Panc1 (cell line): ENCODE measurements at regions not wholly inside any gene's neighbourhood (a gene's known extent, or its start where the extent isn't known, plus 50 kb on each side); places are given as distances from the start of the nearest gene placed in this dataset.

ENCODE experiments used
- ATAC-seq: fragments of 200-7000 bp; cut with Tn5 transposase; 2 replicates; pipeline ENCODE4 v1.9.1; 2020; ENCODE audit warnings: mild to moderate bottlenecking, moderate library complexity
- BruUV-seq: library from RNA; stranded (reverse); fragments of 400-500 nt; replicated peaks from 2 replicates; lab custom pipeline; 2021; lab: Mats Ljungman, UMichigan
- CTCF ChIA-PET: fragments of 300-600 bp; sonication (Branson Sonifier 250); formaldehyde crosslinking; loops from one replicate; lab custom pipeline; 2022; ENCODE audit warnings: antibody characterized with exemption; lab: Charles Lee
- POLR2A ChIA-PET: fragments of 300-600 bp; sonication (Branson Sonifier 250); formaldehyde crosslinking; loops from one replicate; lab custom pipeline; 2022; ENCODE audit warnings: antibody characterized with exemption; lab: Charles Lee
- DNase-seq: peaks from one replicate; pipeline ENCODE4 v3.0.0-alpha.2; 2010; ENCODE audit warnings: low read depth, low spot score
- H3K27ac ChIP-seq: 2 replicates; pipeline ENCODE4 v1.5.1; 2011; ENCODE audit warnings: mild to moderate bottlenecking, low read length, inconsistent platforms
- H3K27me3 ChIP-seq: fragments of 200-500 bp; sonication (Bioruptor generic); 2 replicates; pipeline ENCODE4 v1.6.0; 2014; ENCODE audit warnings: low read length, inconsistent platforms; ENCODE audit not compliant: control insufficient read depth, insufficient read depth
- H3K36me3 ChIP-seq: fragments of 200-500 bp; sonication (Bioruptor generic); 2 replicates; pipeline ENCODE4 v1.5.1; 2014; ENCODE audit warnings: inconsistent platforms, mild to moderate bottlenecking, low read length, moderate library complexity; ENCODE audit not compliant: control insufficient read depth, insufficient read depth
- H3K4me1 ChIP-seq: 2 replicates; pipeline ENCODE4 v1.5.1; 2011; ENCODE audit warnings: inconsistent platforms, mild to moderate bottlenecking, low read length, moderate library complexity; ENCODE audit not compliant: control insufficient read depth, insufficient read depth
- H3K4me3 ChIP-seq, 2 experiments: 2 replicates each; pipeline ENCODE4 v1.5.1; 2011 to 2012; ENCODE audit warnings: low read depth in 2 of 2, low read length in 2 of 2, mild to moderate bottlenecking in 2 of 2, inconsistent platforms in 1 of 2, moderate library complexity in 1 of 2
- H3K9me3 ChIP-seq: fragments of 200-500 bp; sonication (Bioruptor generic); 2 replicates; pipeline ENCODE4 v1.5.1; 2014; ENCODE audit warnings: low read depth, mild to moderate bottlenecking, inconsistent platforms, low read length, moderate library complexity; ENCODE audit not compliant: control insufficient read depth, insufficient read depth
- POLR2AphosphoS5 ChIP-seq: IDR thresholded peaks from 2 replicates; pipeline ENCODE4 v1.6.1; 2012; ENCODE audit warnings: mild to moderate bottlenecking, low read depth, low read length, moderate library complexity
- SIN3A ChIP-seq: IDR thresholded peaks from 2 replicates; pipeline ENCODE4 v1.6.1; 2012; ENCODE audit warnings: low read depth, mild to moderate bottlenecking, low read length, moderate library complexity, borderline replicate concordance; ENCODE audit not compliant: insufficient read depth
- TCF7L2 ChIP-seq: IDR thresholded peaks from 2 replicates; pipeline ENCODE4 v1.6.1; 2011; ENCODE audit warnings: mild to moderate bottlenecking, low read depth, low read length, inconsistent platforms
- in situ Hi-C: cut with HindIII; loops from 2 replicates; pipeline ENCODE4 v1.10.0; 2016; ENCODE audit warnings: low sequenced_read_pairs, low pct_unique_long_range_greater_than_20kb
- intact Hi-C: fragments of 100-400 bp; cut with micrococcal nuclease; formaldehyde crosslinking; loops from one replicate; pipeline ENCODE4 v1.10.0; 2022; ENCODE audit not compliant: unreplicated experiment
- TF ChIP-seq, protein P1 (sequence below), 2 experiments: IDR thresholded peaks; 2 replicates each; pipeline ENCODE4 v1.6.1; 2011 to 2012; ENCODE audit warnings: low read depth in 2 of 2, control low read depth in 1 of 2, low read length in 1 of 2, mild to moderate bottlenecking in 1 of 2, moderate library complexity in 1 of 2; ENCODE audit not compliant: insufficient read depth in 1 of 2
- TF ChIP-seq, protein P2 (sequence below): fragments of 450-650 bp; IDR thresholded peaks from 2 replicates; pipeline ENCODE4 v1.5.1; 2017; ENCODE audit warnings: mild to moderate bottlenecking

DNA sequence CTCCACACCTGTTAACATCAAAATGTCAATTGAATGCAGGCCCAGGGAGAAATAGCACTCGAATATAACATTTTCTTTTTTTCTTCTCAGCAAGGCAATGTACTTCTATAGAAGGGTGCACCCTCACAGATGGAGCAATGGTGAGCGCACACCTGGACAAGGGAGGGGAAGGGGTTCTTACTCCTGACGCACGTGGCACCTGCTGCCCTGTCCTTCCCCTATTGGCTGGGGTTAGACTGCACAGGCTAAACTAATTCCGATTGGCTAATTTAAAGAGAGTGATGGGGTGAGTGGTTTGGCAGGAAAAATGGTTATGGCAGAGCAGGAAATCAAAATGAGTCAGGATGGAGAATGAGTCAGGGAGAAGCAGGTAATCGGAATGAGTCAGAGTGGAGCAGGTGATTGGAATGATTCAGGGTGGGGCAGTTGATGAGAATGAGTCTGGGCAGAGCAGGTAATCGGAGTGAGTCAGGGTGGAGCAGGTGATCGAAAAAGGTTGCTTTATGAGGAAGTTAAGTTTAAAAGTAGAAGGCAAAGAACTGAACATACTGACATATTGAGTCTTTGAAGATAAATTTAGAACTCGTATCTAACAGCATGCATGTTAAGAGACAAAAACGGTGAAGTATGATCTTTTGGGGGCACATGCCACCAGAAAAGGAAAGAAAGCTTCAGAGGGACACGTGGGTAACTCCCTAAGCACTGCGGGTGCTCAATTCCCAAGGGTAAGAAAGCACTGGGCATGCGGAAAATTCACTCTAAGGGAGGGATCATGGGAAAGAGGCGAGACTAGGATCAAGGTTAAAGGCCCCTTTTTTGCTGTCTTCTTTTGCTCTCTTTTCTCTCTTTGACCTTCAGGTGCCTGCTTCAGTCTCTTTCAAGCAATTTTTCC is 72.9 kb upstream of the GALNT15 start:
- ChIA-PET CTCF (no interaction called here), POLR2A (no interaction called here)
- H3K27me3 ChIP-seq: no peaks in the 10 kb centered on the region
- no peaks in the 10 kb centered on the region for H3K36me3 ChIP-seq
- H3K4me3 ChIP-seq: no peak overlapping the region
- no peak for TF ChIP-seq SIN3A
- TF ChIP-seq TCF7L2: no peak
- H3K9me3 ChIP-seq: no peaks in the 10 kb centered on the region; the same call in 1 of the 2 replicates
- intact Hi-C loops (no loop called here), in situ Hi-C loops (no loop called here)
- no peak for ATAC-seq
- no peak overlapping the region for H3K27ac ChIP-seq
- no peak for DNase-seq
- BruUV-seq: no TSS peak
- H3K4me1 ChIP-seq: no peaks in the 10 kb centered on the region

GRCh38 chr3:16102187-16102561 is 72.3 kb upstream of the GALNT15 start:
- ATAC-seq: no peak

More at GRCh38 chr3:16102187-16102561, 72.3 kb upstream of the GALNT15 start:
- H3K36me3 ChIP-seq: no peaks in the 10 kb centered on the region
- no peaks in the 10 kb centered on the region; the same call in 1 of the 2 replicates for H3K9me3 ChIP-seq
- in situ Hi-C loops: no loop called here
- no peak for TF ChIP-seq POLR2AphosphoS5
- no peak for TF ChIP-seq SIN3A
- TF ChIP-seq, protein P1, sequence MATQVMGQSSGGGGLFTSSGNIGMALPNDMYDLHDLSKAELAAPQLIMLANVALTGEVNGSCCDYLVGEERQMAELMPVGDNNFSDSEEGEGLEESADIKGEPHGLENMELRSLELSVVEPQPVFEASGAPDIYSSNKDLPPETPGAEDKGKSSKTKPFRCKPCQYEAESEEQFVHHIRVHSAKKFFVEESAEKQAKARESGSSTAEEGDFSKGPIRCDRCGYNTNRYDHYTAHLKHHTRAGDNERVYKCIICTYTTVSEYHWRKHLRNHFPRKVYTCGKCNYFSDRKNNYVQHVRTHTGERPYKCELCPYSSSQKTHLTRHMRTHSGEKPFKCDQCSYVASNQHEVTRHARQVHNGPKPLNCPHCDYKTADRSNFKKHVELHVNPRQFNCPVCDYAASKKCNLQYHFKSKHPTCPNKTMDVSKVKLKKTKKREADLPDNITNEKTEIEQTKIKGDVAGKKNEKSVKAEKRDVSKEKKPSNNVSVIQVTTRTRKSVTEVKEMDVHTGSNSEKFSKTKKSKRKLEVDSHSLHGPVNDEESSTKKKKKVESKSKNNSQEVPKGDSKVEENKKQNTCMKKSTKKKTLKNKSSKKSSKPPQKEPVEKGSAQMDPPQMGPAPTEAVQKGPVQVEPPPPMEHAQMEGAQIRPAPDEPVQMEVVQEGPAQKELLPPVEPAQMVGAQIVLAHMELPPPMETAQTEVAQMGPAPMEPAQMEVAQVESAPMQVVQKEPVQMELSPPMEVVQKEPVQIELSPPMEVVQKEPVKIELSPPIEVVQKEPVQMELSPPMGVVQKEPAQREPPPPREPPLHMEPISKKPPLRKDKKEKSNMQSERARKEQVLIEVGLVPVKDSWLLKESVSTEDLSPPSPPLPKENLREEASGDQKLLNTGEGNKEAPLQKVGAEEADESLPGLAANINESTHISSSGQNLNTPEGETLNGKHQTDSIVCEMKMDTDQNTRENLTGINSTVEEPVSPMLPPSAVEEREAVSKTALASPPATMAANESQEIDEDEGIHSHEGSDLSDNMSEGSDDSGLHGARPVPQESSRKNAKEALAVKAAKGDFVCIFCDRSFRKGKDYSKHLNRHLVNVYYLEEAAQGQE (IDR thresholded peaks at IDR 0.05; ENCODE audit: insufficient read depth in 1 of 2, low read depth in 2 of 2, low read length in 1 of 2): no peak
- TF ChIP-seq, protein P2, sequence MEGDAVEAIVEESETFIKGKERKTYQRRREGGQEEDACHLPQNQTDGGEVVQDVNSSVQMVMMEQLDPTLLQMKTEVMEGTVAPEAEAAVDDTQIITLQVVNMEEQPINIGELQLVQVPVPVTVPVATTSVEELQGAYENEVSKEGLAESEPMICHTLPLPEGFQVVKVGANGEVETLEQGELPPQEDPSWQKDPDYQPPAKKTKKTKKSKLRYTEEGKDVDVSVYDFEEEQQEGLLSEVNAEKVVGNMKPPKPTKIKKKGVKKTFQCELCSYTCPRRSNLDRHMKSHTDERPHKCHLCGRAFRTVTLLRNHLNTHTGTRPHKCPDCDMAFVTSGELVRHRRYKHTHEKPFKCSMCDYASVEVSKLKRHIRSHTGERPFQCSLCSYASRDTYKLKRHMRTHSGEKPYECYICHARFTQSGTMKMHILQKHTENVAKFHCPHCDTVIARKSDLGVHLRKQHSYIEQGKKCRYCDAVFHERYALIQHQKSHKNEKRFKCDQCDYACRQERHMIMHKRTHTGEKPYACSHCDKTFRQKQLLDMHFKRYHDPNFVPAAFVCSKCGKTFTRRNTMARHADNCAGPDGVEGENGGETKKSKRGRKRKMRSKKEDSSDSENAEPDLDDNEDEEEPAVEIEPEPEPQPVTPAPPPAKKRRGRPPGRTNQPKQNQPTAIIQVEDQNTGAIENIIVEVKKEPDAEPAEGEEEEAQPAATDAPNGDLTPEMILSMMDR: no peak
- no peak for TF ChIP-seq TCF7L2
- H3K27ac ChIP-seq: no peak overlapping the region
- POLR2A ChIA-PET: no interaction called here
- CTCF ChIA-PET: no interaction called here
- DNase-seq: no peak
- no TSS peak for BruUV-seq
- intact Hi-C loops: no loop called here
- H3K4me1 ChIP-seq: no peaks in the 10 kb centered on the region
- no peaks in the 10 kb centered on the region for H3K27me3 ChIP-seq
- no peak overlapping the region for H3K4me3 ChIP-seq
